ENCODE measurements at regions not wholly inside any gene's neighbourhood (a gene's known extent, or its start where the extent isn't known, plus 50 kb on each side); places are given as distances from the start of the nearest gene placed in this dataset.

- no peak for TF ChIP-seq ZNF174 (CRISPR knock-in tag; IDR thresholded peaks at IDR 0.05)
- TF ChIP-seq, protein P1, sequence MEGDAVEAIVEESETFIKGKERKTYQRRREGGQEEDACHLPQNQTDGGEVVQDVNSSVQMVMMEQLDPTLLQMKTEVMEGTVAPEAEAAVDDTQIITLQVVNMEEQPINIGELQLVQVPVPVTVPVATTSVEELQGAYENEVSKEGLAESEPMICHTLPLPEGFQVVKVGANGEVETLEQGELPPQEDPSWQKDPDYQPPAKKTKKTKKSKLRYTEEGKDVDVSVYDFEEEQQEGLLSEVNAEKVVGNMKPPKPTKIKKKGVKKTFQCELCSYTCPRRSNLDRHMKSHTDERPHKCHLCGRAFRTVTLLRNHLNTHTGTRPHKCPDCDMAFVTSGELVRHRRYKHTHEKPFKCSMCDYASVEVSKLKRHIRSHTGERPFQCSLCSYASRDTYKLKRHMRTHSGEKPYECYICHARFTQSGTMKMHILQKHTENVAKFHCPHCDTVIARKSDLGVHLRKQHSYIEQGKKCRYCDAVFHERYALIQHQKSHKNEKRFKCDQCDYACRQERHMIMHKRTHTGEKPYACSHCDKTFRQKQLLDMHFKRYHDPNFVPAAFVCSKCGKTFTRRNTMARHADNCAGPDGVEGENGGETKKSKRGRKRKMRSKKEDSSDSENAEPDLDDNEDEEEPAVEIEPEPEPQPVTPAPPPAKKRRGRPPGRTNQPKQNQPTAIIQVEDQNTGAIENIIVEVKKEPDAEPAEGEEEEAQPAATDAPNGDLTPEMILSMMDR (IDR thresholded peaks at IDR 0.05 in 2 of 3, conservative IDR thresholded peaks at IDR 0.05 in 1 of 3; ENCODE audit: insufficient read depth in 2 of 3, low read depth in 1 of 3, low read length in 3 of 3) = no peak
- no peak for TF ChIP-seq RBM14 (IDR thresholded peaks at IDR 0.05; ENCODE audit: borderline replicate concordance, insufficient read depth, low read depth, low read length)
- no peak for TF ChIP-seq EZH2 (IDR thresholded peaks at IDR 0.05; ENCODE audit: borderline replicate concordance, low read depth, low read length)
- no peak for TF ChIP-seq POLR2A (conservative IDR thresholded peaks at IDR 0.05)
- TF ChIP-seq ZNF707 (CRISPR knock-in tag; conservative IDR thresholded peaks at IDR 0.05) = no peak
- TF ChIP-seq KLF10 (CRISPR knock-in tag; IDR thresholded peaks at IDR 0.05) = no peak
- TF ChIP-seq NCOA1 (IDR thresholded peaks at IDR 0.05; ENCODE audit: low read depth) = no peak
- no peak for TF ChIP-seq POLR2G (IDR thresholded peaks at IDR 0.05; ENCODE audit: low read depth, low read length)
- no peak for TF ChIP-seq RUNX1 (IDR thresholded peaks at IDR 0.05; ENCODE audit: low read depth)
- no peak for TF ChIP-seq ZFP36 (IDR thresholded peaks at IDR 0.05; ENCODE audit: low read depth, low read length, partially characterized antibody)
- TF ChIP-seq ZNF12 (CRISPR knock-in tag; IDR thresholded peaks at IDR 0.05) = no peak
- no peak for TF ChIP-seq CBX3 (IDR thresholded peaks at IDR 0.05; ENCODE audit: borderline replicate concordance in 1 of 2, low read length in 2 of 2)
- TF ChIP-seq, protein P2, sequence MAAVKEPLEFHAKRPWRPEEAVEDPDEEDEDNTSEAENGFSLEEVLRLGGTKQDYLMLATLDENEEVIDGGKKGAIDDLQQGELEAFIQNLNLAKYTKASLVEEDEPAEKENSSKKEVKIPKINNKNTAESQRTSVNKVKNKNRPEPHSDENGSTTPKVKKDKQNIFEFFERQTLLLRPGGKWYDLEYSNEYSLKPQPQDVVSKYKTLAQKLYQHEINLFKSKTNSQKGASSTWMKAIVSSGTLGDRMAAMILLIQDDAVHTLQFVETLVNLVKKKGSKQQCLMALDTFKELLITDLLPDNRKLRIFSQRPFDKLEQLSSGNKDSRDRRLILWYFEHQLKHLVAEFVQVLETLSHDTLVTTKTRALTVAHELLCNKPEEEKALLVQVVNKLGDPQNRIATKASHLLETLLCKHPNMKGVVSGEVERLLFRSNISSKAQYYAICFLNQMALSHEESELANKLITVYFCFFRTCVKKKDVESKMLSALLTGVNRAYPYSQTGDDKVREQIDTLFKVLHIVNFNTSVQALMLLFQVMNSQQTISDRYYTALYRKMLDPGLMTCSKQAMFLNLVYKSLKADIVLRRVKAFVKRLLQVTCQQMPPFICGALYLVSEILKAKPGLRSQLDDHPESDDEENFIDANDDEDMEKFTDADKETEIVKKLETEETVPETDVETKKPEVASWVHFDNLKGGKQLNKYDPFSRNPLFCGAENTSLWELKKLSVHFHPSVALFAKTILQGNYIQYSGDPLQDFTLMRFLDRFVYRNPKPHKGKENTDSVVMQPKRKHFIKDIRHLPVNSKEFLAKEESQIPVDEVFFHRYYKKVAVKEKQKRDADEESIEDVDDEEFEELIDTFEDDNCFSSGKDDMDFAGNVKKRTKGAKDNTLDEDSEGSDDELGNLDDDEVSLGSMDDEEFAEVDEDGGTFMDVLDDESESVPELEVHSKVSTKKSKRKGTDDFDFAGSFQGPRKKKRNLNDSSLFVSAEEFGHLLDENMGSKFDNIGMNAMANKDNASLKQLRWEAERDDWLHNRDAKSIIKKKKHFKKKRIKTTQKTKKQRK (IDR thresholded peaks at IDR 0.05; ENCODE audit: borderline replicate concordance, low read depth, low read length) = no peak
These were observed 314.0 kb upstream of the ECI2 start for GRCh38 chr6:4449409-4449808.

Data from K562 (cell line).